Astrocyte (in vitro differentiated cells and primary cell): ENCODE measurements at regions not wholly inside any gene's neighbourhood (a gene's known extent, or its start where the extent isn't known, plus 50 kb on each side); places are given as distances from the start of the nearest gene placed in this dataset.
"Not testable (repeated sequence)": the region's sequence is repeated elsewhere in the genome, so short reads cannot be mapped to it uniquely, and the experiment has no call there.

Source experiments
- DNase-seq: peaks from one replicate; pipeline ENCODE4 v3.0.0-alpha.2; 2010; ENCODE audit warnings: low read depth
- FAIRE-seq: peaks from 2 replicates; lab custom pipeline; 2011; peaks lifted over from hg19 to GRCh38; lab: Jason Lieb, UNC
- H2AFZ ChIP-seq: 2 replicates; pipeline ENCODE4 v1.6.0; 2012; ENCODE audit warnings: low read depth, low read length, inconsistent platforms
- H3K27ac ChIP-seq: 2 replicates; pipeline ENCODE4 v1.5.1; 2011; ENCODE audit warnings: low read depth, low read length, inconsistent platforms
- H3K27me3 ChIP-seq: 2 replicates; pipeline ENCODE4 v1.6.0; 2011; ENCODE audit warnings: low read length, inconsistent platforms; ENCODE audit not compliant: insufficient read depth
- H3K36me3 ChIP-seq: 2 replicates; pipeline ENCODE4 v1.5.1; 2011; ENCODE audit warnings: low read length, inconsistent platforms; ENCODE audit not compliant: insufficient read depth
- H3K4me1 ChIP-seq: 2 replicates; pipeline ENCODE4 v1.5.1; 2011; ENCODE audit warnings: low read length, inconsistent platforms; ENCODE audit not compliant: insufficient read depth
- H3K4me2 ChIP-seq: 2 replicates; pipeline ENCODE4 v1.6.0; 2012; ENCODE audit warnings: low read length, inconsistent platforms
- H3K4me3 ChIP-seq: 2 replicates; pipeline ENCODE4 v1.5.1; 2011; ENCODE audit warnings: low read depth, mild to moderate bottlenecking, low read length, inconsistent platforms; ENCODE audit not compliant: insufficient read depth
- H3K79me2 ChIP-seq: 2 replicates; pipeline ENCODE4 v1.6.0; 2012; ENCODE audit warnings: mild to moderate bottlenecking, low read length, inconsistent platforms; ENCODE audit not compliant: insufficient read depth
- H3K9ac ChIP-seq: 2 replicates; pipeline ENCODE4 v1.6.0; 2012; ENCODE audit warnings: mild to moderate bottlenecking, low read length, inconsistent platforms
- H3K9me3 ChIP-seq: 2 replicates; pipeline ENCODE4 v1.5.1; 2012; ENCODE audit warnings: low read depth, mild to moderate bottlenecking, low read length, inconsistent platforms; ENCODE audit not compliant: insufficient read depth
- H4K20me1 ChIP-seq: 2 replicates; pipeline ENCODE4 v1.6.0; 2012; ENCODE audit warnings: low read length, inconsistent platforms; ENCODE audit not compliant: insufficient read depth
- H3K27ac Mint-ChIP-seq: one replicate; pipeline ENCODE4 v1.8.0; 2021; ENCODE audit warnings: mild to moderate bottlenecking, mixed read lengths; ENCODE audit not compliant: unreplicated experiment
- H3K27me3 Mint-ChIP-seq: one replicate; pipeline ENCODE4 v1.8.0; 2021; ENCODE audit warnings: low read depth, mixed read lengths; ENCODE audit not compliant: unreplicated experiment
- H3K36me3 Mint-ChIP-seq: one replicate; pipeline ENCODE4 v1.8.0; 2021; ENCODE audit warnings: low read depth, mixed read lengths; ENCODE audit not compliant: unreplicated experiment
- H3K4me1 Mint-ChIP-seq: one replicate; pipeline ENCODE4 v1.8.0; 2021; ENCODE audit warnings: low read depth, mixed read lengths; ENCODE audit not compliant: unreplicated experiment
- H3K4me3 Mint-ChIP-seq: one replicate; pipeline ENCODE4 v1.8.0; 2021; ENCODE audit warnings: mild to moderate bottlenecking, moderate library complexity, mixed read lengths; ENCODE audit not compliant: unreplicated experiment
- H3K9me3 Mint-ChIP-seq: one replicate; pipeline ENCODE4 v1.8.0; 2021; ENCODE audit warnings: mild to moderate bottlenecking, mixed read lengths; ENCODE audit not compliant: unreplicated experiment
- CTCF ChIP-seq: IDR thresholded peaks from 2 replicates; pipeline ENCODE4 v1.5.1; 2011; ENCODE audit warnings: low read depth, mild to moderate bottlenecking, inconsistent platforms, low read length, moderate library complexity; ENCODE audit not compliant: insufficient read depth
- EZH2 ChIP-seq: IDR thresholded peaks from 2 replicates; pipeline ENCODE4 v1.6.1; 2012; ENCODE audit warnings: mild to moderate bottlenecking, low read length, inconsistent platforms; ENCODE audit not compliant: insufficient read depth

DNA sequence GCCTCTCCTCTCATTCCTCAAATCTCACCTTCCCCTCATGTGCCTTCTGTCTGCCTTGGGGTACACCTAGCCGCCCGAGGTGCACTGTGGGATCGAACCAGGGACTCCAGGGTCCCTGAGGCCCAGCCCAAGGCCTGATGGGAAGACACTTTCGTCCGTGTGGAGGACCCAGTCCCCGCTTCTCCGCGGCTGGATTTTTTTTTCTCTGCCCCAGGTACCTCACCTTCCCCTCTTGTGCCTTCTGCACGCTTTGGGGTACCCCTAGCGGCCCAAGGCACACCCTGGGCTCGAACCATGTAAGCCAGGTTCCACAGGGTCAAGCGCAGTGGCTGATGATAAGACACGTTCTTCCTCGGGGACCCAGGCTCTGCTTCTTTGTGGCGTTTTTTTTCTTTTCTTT lies 530.7 kb downstream of the CWH43 start:
- H3K4me1 ChIP-seq, result no peaks in the 10 kb centered on the region
- no peaks in the 10 kb centered on the region for H3K79me2 ChIP-seq
- H3K9ac ChIP-seq, result no peak overlapping the region
- H3K9me3 ChIP-seq, result peaks cover 25% of the 10 kb centered on the region
- Mint-ChIP-seq H3K4me1 (no peaks in the 10 kb centered on the region), H3K9me3 (peaks cover 41% of the 10 kb centered on the region), H3K27ac (no peak overlapping the region), H3K4me3 (no peak overlapping the region), H3K27me3 (no peaks in the 10 kb centered on the region), H3K36me3 (peaks cover 2% of the 10 kb centered on the region)
- no peak for DNase-seq
- no peaks in the 10 kb centered on the region for H3K27me3 ChIP-seq
- H4K20me1 ChIP-seq, result no peaks in the 10 kb centered on the region
- no peak overlapping the region for H3K4me3 ChIP-seq
- H3K36me3 ChIP-seq, result no peaks in the 10 kb centered on the region
- TF ChIP-seq CTCF (no peak), EZH2 (no peak)
- H2AFZ ChIP-seq, result no peak overlapping the region
- FAIRE-seq, result no peak
- H3K4me2 ChIP-seq, result no peak overlapping the region
- H3K27ac ChIP-seq, result no peak overlapping the region

GRCh38 chr4:49517485-49518205 lies 531.6 kb downstream of the CWH43 start:
- not testable (repeated sequence) for H3K4me3 ChIP-seq, H2AFZ ChIP-seq, H3K27ac ChIP-seq, H3K27ac Mint-ChIP-seq, H3K36me3 Mint-ChIP-seq, H3K4me3 Mint-ChIP-seq, H3K9ac ChIP-seq, H3K79me2 ChIP-seq, H4K20me1 ChIP-seq, H3K4me1 Mint-ChIP-seq, H3K36me3 ChIP-seq, H3K4me1 ChIP-seq, DNase-seq, H3K27me3 ChIP-seq, H3K4me2 ChIP-seq, FAIRE-seq, H3K27me3 Mint-ChIP-seq
- H3K9me3 Mint-ChIP-seq, result peaks cover 33% of the 10 kb centered on the region
- peaks cover 20% of the 10 kb centered on the region for H3K9me3 ChIP-seq

DNA sequence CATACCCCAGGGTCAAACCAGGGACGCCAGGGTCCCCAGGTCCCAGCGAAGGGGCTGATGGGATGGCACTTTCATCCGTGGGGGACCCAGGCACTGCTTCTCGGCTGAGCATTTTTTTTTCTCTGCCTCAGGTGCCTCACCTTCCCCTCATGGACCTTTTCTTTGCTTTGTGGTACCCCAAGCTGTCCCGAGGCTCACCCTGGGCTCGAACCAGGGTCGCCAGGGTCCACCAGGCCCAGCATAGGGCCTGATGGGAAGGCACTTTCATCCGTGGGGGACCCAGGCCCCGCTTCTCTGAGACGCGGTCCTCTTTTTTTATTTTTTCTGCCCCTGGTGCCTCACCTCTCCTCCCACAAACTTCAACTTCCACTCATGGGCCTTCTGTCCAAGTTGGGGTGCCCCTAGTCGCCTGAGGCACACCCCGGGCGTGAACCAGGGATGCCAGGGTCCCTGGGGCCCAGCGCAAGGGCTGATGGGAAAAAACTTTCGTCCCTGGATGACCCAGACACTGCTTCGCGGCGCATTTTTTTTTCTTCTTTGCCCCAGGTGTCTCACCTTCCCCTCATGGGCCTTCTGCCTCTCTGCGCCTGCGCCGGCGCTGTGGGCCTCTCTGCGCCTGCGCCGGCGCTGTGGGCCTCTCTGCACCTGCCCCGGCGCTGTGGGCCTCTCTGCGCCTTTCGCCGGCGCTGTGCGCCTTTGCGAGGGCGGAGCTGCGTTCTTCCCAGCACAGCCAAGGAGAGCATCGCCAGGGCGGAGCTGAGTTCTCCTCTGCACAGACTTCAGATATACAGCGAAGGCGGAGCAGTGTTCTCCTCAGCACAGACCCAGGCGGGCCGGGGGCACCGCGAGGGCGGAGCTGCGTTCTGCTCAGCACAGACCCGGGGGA lies 533.3 kb downstream of the CWH43 start:
- not testable (repeated sequence) for H3K79me2 ChIP-seq, H4K20me1 ChIP-seq, H3K36me3 ChIP-seq, H3K4me2 ChIP-seq, H3K9me3 ChIP-seq, H3K36me3 Mint-ChIP-seq, H3K9ac ChIP-seq, H3K27me3 Mint-ChIP-seq, H3K4me1 ChIP-seq, FAIRE-seq, H3K27ac ChIP-seq, H3K4me1 Mint-ChIP-seq, H3K27ac Mint-ChIP-seq, H3K4me3 Mint-ChIP-seq, H3K4me3 ChIP-seq, H3K27me3 ChIP-seq, H2AFZ ChIP-seq, DNase-seq
- H3K9me3 Mint-ChIP-seq, result peaks cover 19% of the 10 kb centered on the region

- H3K9me3 ChIP-seq, H3K79me2 ChIP-seq, H3K4me2 ChIP-seq, H3K36me3 ChIP-seq, H3K27ac Mint-ChIP-seq, DNase-seq, H4K20me1 ChIP-seq, H3K4me1 Mint-ChIP-seq, H3K27me3 Mint-ChIP-seq, H3K27me3 ChIP-seq, H2AFZ ChIP-seq, FAIRE-seq, H3K4me3 ChIP-seq, H3K9me3 Mint-ChIP-seq, H3K4me3 Mint-ChIP-seq, H3K27ac ChIP-seq, H3K9ac ChIP-seq, H3K4me1 ChIP-seq, H3K36me3 Mint-ChIP-seq: not testable (repeated sequence)
Measured at GRCh38 chr4:49523816-49524765, 538.0 kb downstream of the CWH43 start.
